Muscle layer of colon (tissue), 2 donors: ENCODE measurements at regions not wholly inside any gene's neighbourhood (a gene's known extent, or its start where the extent isn't known, plus 50 kb on each side); places are given as distances from the start of the nearest gene placed in this dataset.
"Not testable (repeated sequence)": the region's sequence is repeated elsewhere in the genome, so short reads cannot be mapped to it uniquely, and the experiment has no call there.

ENCODE experiments used
- H3K27ac ChIP-seq: one replicate; pipeline ENCODE4 v1.7.0; 2013; ENCODE audit warnings: low read depth, mild to moderate bottlenecking, low read length, moderate library complexity
- H3K27me3 ChIP-seq, 2 donors: one replicate each; pipeline ENCODE4 v1.7.0; 2013; ENCODE audit warnings: low read length in 2 of 2, mild to moderate bottlenecking in 2 of 2; ENCODE audit not compliant: insufficient read depth in 2 of 2, control insufficient read depth in 1 of 2
- H3K36me3 ChIP-seq: one replicate; pipeline ENCODE4 v1.7.0; 2013; ENCODE audit warnings: mild to moderate bottlenecking, low read length; ENCODE audit not compliant: insufficient read depth
- H3K4me1 ChIP-seq: one replicate; pipeline ENCODE4 v1.7.0; 2013; ENCODE audit warnings: mild to moderate bottlenecking, low read length; ENCODE audit not compliant: insufficient read depth
- H3K4me3 ChIP-seq, 2 donors: one replicate each; pipeline ENCODE4 v1.7.0; 2013; ENCODE audit warnings: low read length in 2 of 2, low read depth in 1 of 2, mild to moderate bottlenecking in 1 of 2, moderate library complexity in 1 of 2
- H3K9ac ChIP-seq: one replicate; pipeline ENCODE4 v1.7.0; 2013; ENCODE audit warnings: low read length
- H3K9me3 ChIP-seq: one replicate; pipeline ENCODE4 v1.7.0; 2013; ENCODE audit warnings: mild to moderate bottlenecking, low read length
- donor health status: abdominal sarcoma.
- donor health status: Adenocarcinoma of cecum.

- no peak overlapping the region for H3K27ac ChIP-seq
- no peaks in the 10 kb centered on the region for H3K4me1 ChIP-seq
- H3K9ac ChIP-seq: no peak overlapping the region
- no peak overlapping the region for H3K4me3 ChIP-seq
- no peaks in the 10 kb centered on the region for H3K27me3 ChIP-seq
- peaks cover 9% of the 10 kb centered on the region for H3K9me3 ChIP-seq
- no peaks in the 10 kb centered on the region for H3K36me3 ChIP-seq
These were observed 1314.2 kb upstream of the LRRTM3 start for GRCh38 chr10:65611592-65611991.

DNA sequence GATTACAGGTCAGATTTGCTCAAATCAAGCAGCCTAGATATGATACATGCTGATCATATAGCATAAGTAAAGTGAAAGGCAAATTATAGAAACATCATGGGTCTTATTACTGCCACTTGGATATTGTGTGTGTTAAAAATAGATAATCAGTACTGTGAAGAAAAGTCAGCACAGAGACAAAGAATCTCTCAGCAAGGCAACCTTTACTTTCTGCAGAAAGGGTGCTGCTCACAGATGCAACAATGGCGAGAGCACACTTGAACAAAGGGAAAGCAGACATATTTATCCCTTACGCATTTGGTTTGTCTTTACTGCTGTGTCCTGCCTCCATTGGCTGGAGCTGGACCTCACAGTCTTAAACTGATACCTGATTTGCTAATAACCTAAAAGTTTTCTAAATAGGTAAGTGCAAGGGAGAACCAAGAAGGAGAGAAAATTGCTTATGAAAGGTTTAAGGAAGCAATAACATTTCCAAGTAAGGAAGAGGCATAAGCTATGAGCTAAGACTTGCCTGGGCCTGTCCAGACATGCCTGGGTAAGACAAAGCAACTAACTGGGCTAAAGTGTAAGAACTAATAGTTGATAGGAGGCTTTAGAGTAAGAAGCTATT lies 1310.8 kb upstream of the LRRTM3 start:
- Histone ChIP-seq H3K9ac (no peak overlapping the region), H3K27ac (no peak overlapping the region), H3K4me3 (no peak overlapping the region), H3K36me3 (no peaks in the 10 kb centered on the region), H3K27me3 (no peaks in the 10 kb centered on the region), H3K9me3 (peaks cover 14% of the 10 kb centered on the region), H3K4me1 (no peaks in the 10 kb centered on the region)

DNA sequence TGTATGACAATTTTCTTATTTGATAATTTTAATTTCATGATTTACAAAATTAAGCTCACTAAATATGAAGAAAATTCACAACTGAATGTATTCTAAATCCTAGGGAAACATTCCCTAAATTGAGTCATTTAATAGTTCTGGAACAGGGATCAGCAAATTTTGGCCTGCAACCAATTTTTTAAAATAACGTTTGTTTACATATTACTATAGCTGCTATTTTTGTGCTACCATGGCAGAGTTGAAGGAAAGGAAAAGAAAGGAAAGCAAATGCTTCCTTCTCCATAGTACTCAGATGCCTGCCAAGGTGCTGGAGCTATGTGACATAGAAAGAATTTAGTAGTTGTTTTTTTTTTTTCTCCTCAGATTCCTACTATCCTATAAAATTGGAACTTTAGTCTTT lies 1307.7 kb upstream of the LRRTM3 start:
- Histone ChIP-seq H3K4me1 (no peaks in the 10 kb centered on the region), H3K27ac (no peak overlapping the region), H3K36me3 (no peaks in the 10 kb centered on the region), H3K27me3 (no peaks in the 10 kb centered on the region), H3K4me3 (no peak overlapping the region), H3K9ac (no peak overlapping the region), H3K9me3 (peaks cover 14% of the 10 kb centered on the region)

DNA sequence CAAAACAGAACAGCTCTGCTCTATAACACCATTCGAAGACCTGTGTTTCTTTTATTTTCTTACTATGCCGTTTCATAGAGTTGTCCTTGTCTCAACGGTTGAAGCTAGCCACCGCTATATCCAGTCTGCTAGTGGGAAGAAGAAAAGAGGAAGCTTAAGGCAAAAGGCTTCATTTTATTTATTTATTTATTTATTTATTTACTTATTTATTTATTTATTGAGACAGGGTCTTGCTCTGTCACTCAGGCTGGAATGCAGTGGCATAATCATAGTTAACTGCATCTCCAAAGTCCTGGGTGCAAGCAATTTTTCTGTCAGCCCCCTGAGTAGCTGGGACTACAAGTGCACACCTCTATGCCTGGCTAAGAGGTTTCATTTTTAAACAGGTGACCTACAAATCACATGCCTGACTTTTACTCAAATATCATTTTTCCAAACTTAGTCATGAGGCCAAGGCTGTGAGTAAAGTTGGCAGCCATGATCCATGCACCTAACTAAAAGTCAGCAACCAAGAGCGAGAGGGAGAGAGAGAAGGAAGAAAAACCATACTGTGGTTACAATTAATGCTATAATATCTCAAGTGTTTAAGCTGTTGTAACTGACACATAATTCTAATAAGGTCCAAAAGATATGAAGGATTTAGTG lies 1305.3 kb upstream of the LRRTM3 start:
- Histone ChIP-seq H3K4me1 (no peaks in the 10 kb centered on the region), H3K9ac (no peak overlapping the region), H3K27me3 (no peaks in the 10 kb centered on the region), H3K36me3 (no peaks in the 10 kb centered on the region), H3K9me3 (peaks cover 5% of the 10 kb centered on the region), H3K4me3 (no peak overlapping the region), H3K27ac (no peak overlapping the region)

DNA sequence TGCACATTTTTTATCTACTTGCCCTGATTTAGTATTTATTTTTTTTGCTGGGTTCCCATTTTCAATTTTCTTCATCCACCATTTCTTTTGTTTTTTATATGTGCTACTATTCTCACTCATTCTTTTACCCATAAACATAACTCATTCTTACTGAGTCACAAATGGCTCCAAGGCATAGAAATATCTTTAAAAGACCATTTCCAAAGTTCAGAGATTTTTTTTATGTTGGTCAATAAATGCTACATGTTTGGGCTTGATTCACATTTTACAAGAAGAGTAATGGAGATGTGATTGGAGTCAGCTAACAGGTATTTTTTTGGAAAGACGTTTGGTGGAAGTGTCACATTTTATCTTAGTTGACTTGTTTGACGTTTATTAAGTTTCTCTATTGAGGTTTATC lies 1303.2 kb upstream of the LRRTM3 start:
- H3K36me3 ChIP-seq: no peaks in the 10 kb centered on the region
- H3K27me3 ChIP-seq: no peaks in the 10 kb centered on the region
- no peaks in the 10 kb centered on the region for H3K4me1 ChIP-seq
- H3K9me3 ChIP-seq: peaks cover 5% of the 10 kb centered on the region
- H3K27ac ChIP-seq: no peak overlapping the region
- H3K4me3 ChIP-seq: no peak overlapping the region
- no peak overlapping the region for H3K9ac ChIP-seq

DNA sequence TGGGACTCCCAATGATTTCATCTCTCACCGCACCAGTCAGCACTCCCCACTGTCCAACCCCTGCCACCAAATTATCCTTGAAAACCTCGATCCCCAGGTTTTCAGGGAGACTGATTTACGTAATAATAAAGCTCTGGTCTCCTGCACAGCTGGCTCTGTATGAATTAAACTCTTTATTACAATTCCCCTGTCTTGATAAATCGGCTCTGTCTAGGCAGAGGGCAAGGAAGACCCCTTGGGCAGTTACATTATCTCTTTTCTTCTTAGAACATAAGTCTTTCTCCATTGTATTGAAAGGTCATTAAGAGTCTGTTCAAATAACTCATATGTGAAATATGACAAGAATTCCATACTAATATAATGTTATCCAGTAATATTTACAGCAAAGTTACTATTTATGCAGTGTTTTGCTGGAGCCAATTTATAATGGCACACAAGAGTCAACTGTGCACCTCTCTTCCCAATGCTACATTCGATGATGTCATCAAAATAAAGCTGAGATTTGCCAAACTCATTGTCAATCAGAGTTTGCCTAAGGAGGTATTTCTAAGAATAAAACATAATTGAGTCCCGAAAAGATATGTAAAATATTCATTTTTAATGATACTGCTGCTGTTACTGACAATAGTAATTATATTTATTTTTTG lies 1297.2 kb upstream of the LRRTM3 start:
- H3K36me3 ChIP-seq: no peaks in the 10 kb centered on the region
- no peak overlapping the region for H3K27ac ChIP-seq
- H3K9me3 ChIP-seq: no peaks in the 10 kb centered on the region

GRCh38 chr10:65660006-65660405 lies 1265.8 kb upstream of the LRRTM3 start:
- no peaks in the 10 kb centered on the region for H3K9me3 ChIP-seq
- H3K4me3 ChIP-seq: no peak overlapping the region
- H3K36me3 ChIP-seq: no peaks in the 10 kb centered on the region
- H3K27ac ChIP-seq: no peak overlapping the region
- no peak overlapping the region for H3K9ac ChIP-seq
- no peaks in the 10 kb centered on the region for H3K4me1 ChIP-seq
- no peaks in the 10 kb centered on the region for H3K27me3 ChIP-seq

More for the DNA sequence above, 1297.2 kb upstream of the LRRTM3 start:
- Histone ChIP-seq H3K9ac (no peak overlapping the region), H3K4me1 (no peaks in the 10 kb centered on the region), H3K4me3 (no peak overlapping the region), H3K27me3 (no peaks in the 10 kb centered on the region)

- H3K4me1 ChIP-seq: no peaks in the 10 kb centered on the region
- no peaks in the 10 kb centered on the region for H3K36me3 ChIP-seq
- H3K9me3 ChIP-seq: no peaks in the 10 kb centered on the region
- no peak overlapping the region for H3K4me3 ChIP-seq
- no peak overlapping the region for H3K27ac ChIP-seq
- no peaks in the 10 kb centered on the region for H3K27me3 ChIP-seq
- H3K9ac ChIP-seq: no peak overlapping the region
These were observed 1255.7 kb upstream of the LRRTM3 start for GRCh38 chr10:65670087-65670486.

DNA sequence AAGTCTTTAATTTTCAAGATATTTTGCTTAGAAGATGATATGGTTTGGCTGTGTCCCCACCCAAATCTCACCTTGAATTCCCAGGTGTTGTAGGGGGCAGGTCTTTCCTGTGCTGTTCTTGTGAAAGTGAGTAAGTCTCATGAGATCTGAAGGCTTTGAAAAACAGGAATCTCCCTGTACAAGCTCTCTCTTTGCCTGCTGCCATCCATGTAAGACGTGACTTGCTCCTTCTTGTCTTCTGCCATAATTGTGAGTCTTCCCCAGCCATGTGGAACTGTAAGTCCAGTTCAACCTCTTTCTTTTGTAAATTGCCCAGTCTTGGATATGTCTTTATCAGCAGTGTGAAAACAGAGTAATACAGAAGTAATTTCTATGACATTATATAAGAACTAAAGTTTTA lies 1255.2 kb upstream of the LRRTM3 start:
- not testable (repeated sequence) for H3K9me3 ChIP-seq, H3K27ac ChIP-seq, H3K36me3 ChIP-seq, H3K4me3 ChIP-seq, H3K4me1 ChIP-seq, H3K9ac ChIP-seq, H3K27me3 ChIP-seq

DNA sequence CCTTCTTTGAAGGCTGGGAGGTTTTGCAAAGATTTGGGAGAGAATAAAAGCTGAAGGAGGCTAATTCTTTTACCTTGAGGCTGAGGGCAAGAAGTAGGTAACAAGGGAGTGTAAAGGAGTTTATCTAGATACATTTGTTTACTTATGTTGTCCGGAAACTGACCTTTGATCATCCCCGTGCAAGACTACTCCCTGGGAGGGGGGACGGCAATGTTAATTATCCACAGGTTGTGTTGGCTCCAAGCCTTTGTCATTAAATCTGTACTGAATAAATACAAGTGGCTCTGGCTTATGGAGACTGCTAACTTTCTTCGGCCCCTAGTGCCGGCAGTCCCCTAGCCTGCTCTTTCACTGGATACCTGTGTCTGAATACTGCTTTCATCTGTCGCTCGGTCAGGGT lies 1250.6 kb upstream of the LRRTM3 start:
- Histone ChIP-seq H3K27ac (no peak overlapping the region), H3K9ac (no peak overlapping the region), H3K4me1 (no peaks in the 10 kb centered on the region), H3K27me3 (no peaks in the 10 kb centered on the region), H3K4me3 (no peak overlapping the region), H3K36me3 (no peaks in the 10 kb centered on the region), H3K9me3 (no peaks in the 10 kb centered on the region)

DNA sequence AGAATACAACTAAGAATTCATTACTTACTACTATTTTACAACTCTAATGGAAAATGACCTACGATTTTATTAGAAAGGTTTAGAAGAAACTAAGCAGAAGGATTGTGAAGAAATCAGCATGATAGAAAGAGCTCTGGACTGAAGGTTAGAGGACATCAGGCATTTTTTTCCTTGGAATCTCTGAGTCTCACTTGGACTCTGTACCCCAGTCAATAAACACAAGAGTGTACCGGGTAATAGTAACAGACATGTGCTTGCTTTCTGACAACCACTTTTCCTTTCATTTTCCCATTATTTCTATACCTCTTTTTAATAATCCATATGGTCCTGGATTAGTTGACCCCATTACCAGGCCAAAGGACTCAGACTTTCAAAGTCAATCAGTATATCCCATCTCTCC lies 1240.9 kb upstream of the LRRTM3 start:
- H3K27me3 ChIP-seq: no peaks in the 10 kb centered on the region

More for the DNA sequence above, 1240.9 kb upstream of the LRRTM3 start:
- H3K27ac ChIP-seq: no peak overlapping the region
- H3K4me3 ChIP-seq: no peak overlapping the region
- no peak overlapping the region for H3K9ac ChIP-seq
- H3K36me3 ChIP-seq: no peaks in the 10 kb centered on the region
- no peaks in the 10 kb centered on the region for H3K9me3 ChIP-seq
- H3K4me1 ChIP-seq: no peaks in the 10 kb centered on the region
